GM12875 (cell line): ENCODE measurements at regions not wholly inside any gene's neighbourhood (a gene's known extent, or its start where the extent isn't known, plus 50 kb on each side); places are given as distances from the start of the nearest gene placed in this dataset.

Experiments
- H3K4me3 ChIP-seq: one replicate; pipeline ENCODE4 v1.5.1; 2011; ENCODE audit warnings: low read depth, low read length, control low read depth
- CTCF ChIP-seq: IDR thresholded peaks from 2 replicates; pipeline ENCODE4 v1.5.1; 2011; ENCODE audit warnings: low read depth, mild to moderate bottlenecking, control low read depth, inconsistent platforms, low read length, moderate library complexity, borderline replicate concordance; ENCODE audit not compliant: insufficient read depth

GRCh38 chr4:159902648-159903047, 799.8 kb downstream of the RAPGEF2 start:
- no peak for TF ChIP-seq CTCF
- no peak overlapping the region for H3K4me3 ChIP-seq

GRCh38 chr4:159904906-159905305, 802.0 kb downstream of the RAPGEF2 start:
- TF ChIP-seq CTCF: no peak
- H3K4me3 ChIP-seq: no peak overlapping the region

GRCh38 chr4:159906051-159906450, 803.2 kb downstream of the RAPGEF2 start:
- no peak overlapping the region for H3K4me3 ChIP-seq
- TF ChIP-seq CTCF: no peak

GRCh38 chr4:159906517-159906916, 803.6 kb downstream of the RAPGEF2 start:
- H3K4me3 ChIP-seq: no peak overlapping the region
- no peak for TF ChIP-seq CTCF

- no peak overlapping the region for H3K4me3 ChIP-seq
- TF ChIP-seq CTCF: no peak
Measured at GRCh38 chr4:159910721-159911120, 807.8 kb downstream of the RAPGEF2 start.

- no peak overlapping the region for H3K4me3 ChIP-seq
- TF ChIP-seq CTCF: no peak
Measured at GRCh38 chr4:159922119-159922518, 819.2 kb downstream of the RAPGEF2 start.

- no peak for TF ChIP-seq CTCF
- no peak overlapping the region for H3K4me3 ChIP-seq
Measured at GRCh38 chr4:159925770-159926169, 822.9 kb downstream of the RAPGEF2 start.
